K562 (cell line): ENCODE measurements at regions not wholly inside any gene's neighbourhood (a gene's known extent, or its start where the extent isn't known, plus 50 kb on each side); places are given as distances from the start of the nearest gene placed in this dataset.
"Not testable (repeated sequence)": the region's sequence is repeated elsewhere in the genome, so short reads cannot be mapped to it uniquely, and the experiment has no call there.

Source experiments
- CBFB ChIP-seq: sonication (generic); formaldehyde crosslinking; IDR thresholded peaks from 2 replicates; pipeline ENCODE4 v1.4.0; 2020; ENCODE audit warnings: mild to moderate bottlenecking, missing genetic modification reagents
- EZH2 ChIP-seq: IDR thresholded peaks from 2 replicates; pipeline ENCODE4 v1.6.1; 2012; ENCODE audit warnings: low read depth, mild to moderate bottlenecking, inconsistent platforms, low read length, borderline replicate concordance
- HDAC2 ChIP-seq: fragments of 450-650 bp; IDR thresholded peaks from 2 replicates; pipeline ENCODE4 v1.6.1; 2016; ENCODE audit warnings: mild to moderate bottlenecking
- MIER1 ChIP-seq: fragments of 450-650 bp; IDR thresholded peaks from 2 replicates; pipeline ENCODE4 v1.6.1; 2016; ENCODE audit warnings: antibody characterized with exemption, mild to moderate bottlenecking, low read depth
- POLR2A ChIP-seq: fragments of 450-650 bp; conservative IDR thresholded peaks from 2 replicates; pipeline ENCODE4 v1.6.1; 2016
- USF2 ChIP-seq: sonication (generic); formaldehyde crosslinking; IDR thresholded peaks from 2 replicates; pipeline ENCODE4 v1.5.0; 2020; ENCODE audit warnings: missing genetic modification reagents
- ZNF12 ChIP-seq: sonication (generic); formaldehyde crosslinking; IDR thresholded peaks from 2 replicates; pipeline ENCODE4 v1.4.0; 2020; ENCODE audit warnings: mild to moderate bottlenecking, missing genetic modification reagents
- ZNF398 ChIP-seq: fragments of 250-450 bp; sonication (Bioruptor Pico); IDR thresholded peaks from 2 replicates; pipeline ENCODE4 v1.8.0; 2021; ENCODE audit warnings: moderate library complexity, mild to moderate bottlenecking, inconsistent platforms
- ZNF79 ChIP-seq: fragments of 250-450 bp; sonication (Bioruptor Pico); IDR thresholded peaks from 2 replicates; pipeline ENCODE4 v1.4.0; 2020; ENCODE audit warnings: low read depth, mild to moderate bottlenecking, moderate library complexity

- not testable (repeated sequence) for TF ChIP-seq MIER1; USF2 (CRISPR knock-in tag); ZNF79 (CRISPR knock-in tag); EZH2; ZNF12; HDAC2; CBFB; ZNF398 (CRISPR knock-in tag); POLR2A
Observed at GRCh38 chr11:13560341-13560740, 64.5 kb upstream of the PTH start.
